ENCODE measurements at regions not wholly inside any gene's neighbourhood (a gene's known extent, or its start where the extent isn't known, plus 50 kb on each side); places are given as distances from the start of the nearest gene placed in this dataset.
A peak's percentile ranks its signal among the peaks of the same experiment; 100 is the strongest.
"Not testable (repeated sequence)": the region's sequence is repeated elsewhere in the genome, so short reads cannot be mapped to it uniquely, and the experiment has no call there.

DNA sequence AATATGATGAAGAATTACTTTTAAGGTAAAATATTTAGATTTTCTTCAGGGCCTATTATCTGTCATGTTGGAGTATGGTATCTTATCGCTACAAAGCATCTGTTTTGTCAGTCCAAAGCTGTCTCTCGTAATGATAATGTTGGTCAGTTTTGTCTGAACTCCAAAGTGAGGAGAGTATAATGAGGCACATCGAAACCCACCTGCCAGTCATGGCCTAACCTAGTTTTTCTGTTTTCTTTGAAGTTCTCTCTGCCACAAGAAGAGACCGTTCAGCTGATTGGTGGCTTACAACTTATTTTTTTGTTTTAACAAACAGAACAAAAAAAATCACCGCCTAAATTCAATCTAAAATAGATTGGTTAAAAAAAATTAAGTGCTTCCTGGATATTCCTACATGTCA is 1387.9 kb downstream of the RPIA start:
- no peak for DNase-seq

- not testable (repeated sequence) for DNase-seq
Measured at GRCh38 chr2:90087792-90088191, 1396.3 kb downstream of the RPIA start.

GRCh38 chr2:90093571-90094270 is 1402.2 kb downstream of the RPIA start:
- DNase-seq = not testable (repeated sequence)

DNA sequence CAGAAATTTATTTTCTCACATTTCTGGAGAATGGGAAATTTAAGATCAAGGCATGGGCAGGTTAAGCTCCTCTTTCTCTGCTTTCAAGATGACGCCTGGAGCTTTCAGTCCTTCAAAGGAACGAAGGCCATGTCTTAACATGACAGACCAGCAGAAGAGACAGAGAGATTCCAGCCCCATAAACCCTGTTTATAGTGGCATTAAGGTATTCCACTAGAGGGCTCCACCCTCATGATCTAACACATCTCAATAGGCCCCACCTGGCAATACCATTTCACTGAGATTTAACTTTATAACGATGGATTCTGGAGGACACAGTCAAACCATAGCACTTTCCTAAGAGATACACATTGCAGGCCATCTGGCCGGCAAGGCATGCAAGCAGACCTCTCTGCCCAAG is 1406.1 kb downstream of the RPIA start:
- not testable (repeated sequence) for DNase-seq

DNA sequence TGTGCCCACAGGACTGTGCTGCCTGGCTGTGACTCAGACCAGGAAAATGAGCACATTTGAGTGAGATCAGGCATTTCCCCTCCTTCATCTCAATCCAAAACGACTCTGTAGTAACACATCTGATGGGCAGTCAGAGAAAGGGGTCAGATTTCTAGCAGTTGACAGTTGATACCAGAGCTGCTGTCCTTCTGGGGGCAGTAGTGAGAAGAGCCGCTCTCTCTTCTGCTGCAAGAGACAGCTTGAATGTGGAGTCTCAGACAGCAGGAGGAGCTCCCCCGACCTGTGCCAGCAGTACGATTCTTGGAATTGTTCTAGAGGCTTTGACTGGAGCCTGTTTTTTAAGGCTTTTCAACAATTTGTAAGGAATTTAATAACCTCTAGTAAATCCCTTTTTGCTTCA is 1413.7 kb downstream of the RPIA start:
- DNase-seq = not testable (repeated sequence)

GRCh38 chr2:90123409-90123808 is 1431.9 kb downstream of the RPIA start:
- DNase-seq = not testable (repeated sequence)

- not testable (repeated sequence) for DNase-seq
Measured at GRCh38 chr2:90139046-90139445, 1447.6 kb downstream of the RPIA start.

- not testable (repeated sequence) for DNase-seq
Measured at GRCh38 chr2:90141558-90141957, 1450.1 kb downstream of the RPIA start.

- peak in 1 of 2 experiments; percentile 0 for DNase-seq
Measured at GRCh38 chr2:90151805-90152204, 1460.3 kb downstream of the RPIA start.

GRCh38 chr2:90170978-90171377 is 1479.5 kb downstream of the RPIA start:
- not testable (repeated sequence) for DNase-seq

- not testable (repeated sequence) for DNase-seq
Measured at GRCh38 chr2:90173081-90173480, 1481.6 kb downstream of the RPIA start.

- DNase-seq = not testable (repeated sequence)
Measured at GRCh38 chr2:90179591-90179990, 1488.1 kb downstream of the RPIA start.

DNA sequence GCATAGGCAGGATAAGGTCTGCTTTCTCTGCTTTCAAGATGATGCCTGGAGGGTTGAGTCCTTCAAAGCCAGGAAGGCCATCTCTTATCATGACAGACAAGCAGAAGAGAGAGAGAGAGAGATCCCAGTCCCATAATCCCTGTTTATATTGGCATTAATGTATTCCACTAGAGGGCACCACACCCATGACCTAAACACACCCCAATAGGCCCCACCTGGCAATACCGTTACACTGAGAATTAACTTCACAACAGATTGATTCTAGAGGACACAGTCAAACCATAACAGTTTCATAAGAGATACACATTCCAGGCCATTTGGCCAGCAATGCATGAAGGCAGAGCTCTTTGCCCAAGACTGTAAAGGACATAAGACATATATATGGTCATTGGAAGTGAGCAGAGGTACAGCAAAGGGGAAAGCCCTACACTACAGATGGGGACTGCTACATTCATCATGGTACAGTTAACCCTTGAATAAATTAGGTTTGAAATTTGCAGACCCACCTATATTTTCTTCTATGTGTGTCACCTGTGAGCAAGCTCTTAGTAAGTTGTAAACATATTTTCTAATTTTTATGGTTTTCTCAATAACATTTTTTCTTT is 1516.1 kb downstream of the RPIA start:
- no peak for DNase-seq

- no peak for DNase-seq
Measured at GRCh38 chr2:90209009-90209408, 1517.5 kb downstream of the RPIA start.

GRCh38 chr2:90209806-90210205 is 1518.3 kb downstream of the RPIA start:
- DNase-seq = no peak

GRCh38 chr2:90215880-90216279 is 1524.4 kb downstream of the RPIA start:
- DNase-seq = not testable (repeated sequence)

DNA sequence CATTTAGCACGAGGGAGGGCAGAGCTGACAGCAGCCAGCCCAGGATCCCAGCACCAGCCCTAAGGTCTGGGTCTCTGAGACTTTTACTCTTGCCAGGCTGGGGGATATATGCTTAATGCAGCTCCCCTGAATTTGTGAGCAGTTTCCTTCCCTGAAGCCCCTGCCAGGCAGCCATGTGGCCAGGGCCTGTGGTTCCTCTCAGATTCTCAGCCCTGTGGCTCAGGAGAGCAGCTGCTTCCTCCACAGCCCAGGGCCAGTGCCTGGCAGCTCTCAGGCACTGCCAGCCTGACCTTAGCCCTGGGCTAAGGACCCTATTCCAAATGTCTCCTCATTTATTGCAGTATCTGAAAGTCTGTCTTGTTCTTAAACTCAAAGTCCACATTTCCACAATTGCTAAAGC is 1525.3 kb downstream of the RPIA start:
- DNase-seq = not testable (repeated sequence)

- DNase-seq = not testable (repeated sequence)
Measured at GRCh38 chr2:90218534-90218933, 1527.1 kb downstream of the RPIA start.

DNA sequence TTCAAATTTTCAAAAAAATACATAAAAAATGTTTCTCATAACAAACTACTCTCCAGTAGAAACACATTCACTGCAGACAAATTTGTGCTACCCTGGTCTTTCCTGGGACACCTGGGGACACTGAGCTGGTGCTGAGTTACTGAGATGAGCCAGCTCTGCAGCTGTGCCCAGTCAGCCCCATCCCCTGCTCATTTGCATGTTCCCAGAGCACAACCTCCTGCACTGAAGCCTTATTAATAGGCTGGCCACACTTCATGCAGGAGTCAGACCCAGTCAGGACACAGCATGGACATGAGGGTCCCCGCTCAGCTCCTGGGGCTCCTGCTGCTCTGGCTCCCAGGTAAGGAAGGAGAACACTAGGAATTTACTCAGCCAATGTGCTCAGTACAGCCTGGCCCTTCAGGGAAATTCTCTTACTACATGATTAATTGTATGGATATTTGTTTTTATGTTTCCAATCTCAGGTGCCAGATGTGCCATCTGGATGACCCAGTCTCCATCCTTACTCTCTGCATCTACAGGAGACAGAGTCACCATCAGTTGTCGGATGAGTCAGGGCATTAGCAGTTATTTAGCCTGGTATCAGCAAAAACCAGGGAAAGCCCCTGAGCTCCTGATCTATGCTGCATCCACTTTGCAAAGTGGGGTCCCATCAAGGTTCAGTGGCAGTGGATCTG is 1529.3 kb downstream of the RPIA start:
- not testable (repeated sequence) for DNase-seq

DNA sequence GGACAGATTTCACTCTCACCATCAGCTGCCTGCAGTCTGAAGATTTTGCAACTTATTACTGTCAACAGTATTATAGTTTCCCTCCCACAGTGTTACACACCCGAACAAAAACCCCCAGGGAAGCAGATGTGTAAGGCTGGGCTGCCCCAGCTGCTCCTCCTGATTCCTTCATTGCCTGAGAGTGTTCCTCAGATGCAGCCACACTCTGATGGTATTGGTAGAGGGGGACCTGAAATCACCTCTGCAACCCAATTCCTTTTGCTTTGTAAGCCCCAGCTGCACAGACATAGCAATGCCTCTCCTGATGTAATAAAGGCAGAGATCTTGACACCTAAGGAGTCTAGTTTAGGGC is 1529.8 kb downstream of the RPIA start:
- no peak for DNase-seq

DNA sequence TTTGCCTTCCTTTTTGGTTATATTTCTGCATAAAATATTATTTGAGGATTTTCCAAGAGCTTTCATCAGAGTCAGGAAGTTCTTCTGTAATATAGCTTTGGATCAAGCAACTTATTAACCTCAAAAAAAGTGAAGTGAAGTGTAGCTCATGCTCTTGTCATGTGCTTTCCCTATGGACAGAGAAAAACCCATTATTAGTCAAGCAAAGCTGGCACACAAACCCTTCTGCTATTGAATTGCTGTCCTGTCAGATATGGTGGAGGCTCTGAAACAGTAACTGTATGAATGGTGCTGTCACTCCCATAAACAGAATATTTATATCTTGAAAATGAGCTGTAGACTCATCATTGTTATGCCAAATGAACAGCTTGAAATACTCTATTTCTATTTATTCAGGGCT is 1533.3 kb downstream of the RPIA start:
- DNase-seq = not testable (repeated sequence)

DNA sequence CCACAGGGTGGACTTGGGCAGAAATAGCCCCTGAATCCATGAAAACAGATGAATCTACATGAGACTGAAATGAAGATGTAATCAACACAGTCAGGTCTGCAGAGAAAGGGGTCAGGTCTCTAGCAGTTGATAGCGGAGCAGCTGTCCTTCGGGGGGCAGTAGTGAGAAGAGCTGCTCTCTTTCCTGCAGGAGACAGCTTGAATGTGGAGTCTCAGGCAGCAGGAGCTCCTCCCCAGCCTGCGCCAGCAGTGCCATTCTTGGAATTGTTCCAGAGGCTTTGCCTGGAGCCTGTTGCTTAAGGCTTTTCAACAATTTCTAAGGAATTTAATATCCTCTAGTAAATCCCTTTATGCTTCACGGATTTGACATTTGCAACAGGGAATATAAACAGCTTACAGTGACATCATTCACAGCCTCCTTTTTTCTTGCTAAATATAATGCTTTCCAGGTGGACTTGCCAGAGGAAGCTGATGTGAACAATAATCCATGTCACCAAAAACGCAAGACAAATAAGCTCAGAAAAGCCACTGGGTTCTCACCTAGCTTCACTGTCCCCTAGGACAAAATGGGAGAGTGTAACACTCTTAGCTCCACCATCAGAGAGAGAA is 1535.1 kb downstream of the RPIA start:
- DNase-seq = not testable (repeated sequence)

DNA sequence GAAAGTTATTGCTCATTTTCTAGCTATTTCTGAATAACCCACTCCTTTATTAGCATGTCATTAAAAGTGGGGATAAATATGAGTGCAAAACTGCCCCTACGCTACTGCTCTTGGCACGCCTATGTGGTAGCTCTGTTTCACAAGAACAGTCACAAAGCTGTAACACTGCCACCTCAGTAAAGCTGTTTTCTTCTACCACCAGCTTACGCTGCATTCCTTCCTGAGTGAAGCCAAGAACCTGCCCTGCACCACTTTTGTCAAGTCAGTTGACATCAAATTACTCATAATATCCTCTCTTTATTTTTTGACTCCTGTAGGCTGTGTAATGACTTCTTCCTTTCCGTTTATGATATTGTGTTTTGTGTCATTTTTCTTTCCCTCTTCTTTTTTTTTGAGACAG is 1539.7 kb downstream of the RPIA start:
- DNase-seq = not testable (repeated sequence)

DNA sequence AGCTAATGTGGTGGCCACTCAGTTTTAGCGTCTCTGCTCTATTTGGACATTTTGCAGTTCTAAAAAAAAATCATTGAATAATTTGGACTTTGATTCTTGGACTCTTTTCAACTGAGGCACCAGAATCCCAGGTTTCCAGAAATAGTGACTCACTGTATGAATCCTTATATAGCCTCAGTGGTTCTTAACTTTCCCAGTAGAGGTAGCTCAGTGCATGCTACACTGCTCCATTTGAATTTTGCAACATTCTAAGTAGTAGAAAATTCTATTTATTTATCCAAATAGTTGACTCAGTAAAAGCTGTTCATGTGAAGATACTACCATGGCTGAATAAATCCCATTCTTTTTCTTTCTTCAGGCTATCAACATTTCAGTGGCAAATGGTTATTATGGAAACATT is 1544.0 kb downstream of the RPIA start:
- not testable (repeated sequence) for DNase-seq
